HepG2 (cell line): ENCODE measurements at regions not wholly inside any gene's neighbourhood (a gene's known extent, or its start where the extent isn't known, plus 50 kb on each side); places are given as distances from the start of the nearest gene placed in this dataset.

Source experiments
- ATAC-seq: fragments of 200-7000 bp; cut with Tn5 transposase; 3 replicates; pipeline ENCODE4 v1.9.1; 2020; ENCODE audit warnings: mild to moderate bottlenecking, moderate library complexity
- BruUV-seq: library from RNA; stranded (reverse); fragments of 400-500 nt; replicated peaks from 2 replicates; lab custom pipeline; 2021; lab: Mats Ljungman, UMichigan
- CTCF ChIA-PET: fragments of 300-600 bp; formaldehyde crosslinking; extraction: SDS; loops from one replicate; lab custom pipeline; 2021; ENCODE audit warnings: low total read pairs, inconsistent platforms, low intra/inter-chr PET ratio; lab: Yijun Ruan, JAX
- POLR2A ChIA-PET: fragments of 350-600 bp; sonication (Branson Sonifier 250); formaldehyde crosslinking; loops from one replicate; lab custom pipeline; 2020; ENCODE audit warnings: antibody characterized with exemption, inconsistent platforms; lab: Yijun Ruan, JAX
- DNase-seq: peaks from one replicate; pipeline ENCODE4 v3.0.0-alpha.2; 2015; ENCODE audit warnings: low spot score
- FAIRE-seq: peaks from 3 replicates; lab custom pipeline; 2011; peaks lifted over from hg19 to GRCh38; lab: Jason Lieb, UNC
- H2AFZ ChIP-seq: one replicate; pipeline ENCODE4 v1.6.1; 2011; ENCODE audit warnings: low read length, inconsistent platforms
- H3K27ac ChIP-seq: fragments of 300-600 bp; 3 replicates; pipeline ENCODE4 v1.8.0; 2011; ENCODE audit warnings: mixed run types, mild to moderate bottlenecking, mixed read lengths, low read length, inconsistent platforms; ENCODE audit not compliant: insufficient read depth; ENCODE audit errors: extremely low read length
- H3K27me3 ChIP-seq, 2 experiments: fragments of 200-600 bp in 1 of 2; 2 replicates in 1 of 2; 3 replicates in 1 of 2; pipeline versions ENCODE4 v1.6.0 to v1.8.0; 2011; ENCODE audit warnings: low read length in 2 of 2, mild to moderate bottlenecking in 2 of 2, moderate library complexity in 2 of 2, inconsistent platforms in 1 of 2; ENCODE audit not compliant: insufficient read depth in 2 of 2, control insufficient read depth in 1 of 2
- H3K36me3 ChIP-seq, 2 experiments: fragments of 200-600 bp in 1 of 2; replicated peaks in 1 of 2; 2 replicates in 1 of 2; 3 replicates in 1 of 2; pipeline versions ENCODE4 v1.5.1 to v1.8.0; 2011; ENCODE audit warnings: low read length in 2 of 2, inconsistent platforms in 1 of 2; ENCODE audit not compliant: insufficient read depth in 2 of 2, control insufficient read depth in 1 of 2
- H3K4me1 ChIP-seq: 2 replicates; pipeline ENCODE4 v1.5.1; 2012; ENCODE audit warnings: low read length, inconsistent platforms; ENCODE audit not compliant: insufficient read depth
- H3K4me2 ChIP-seq: 2 replicates; pipeline ENCODE4 v1.6.0; 2011; ENCODE audit warnings: low read depth, low read length, inconsistent platforms
- H3K4me3 ChIP-seq, 3 experiments: fragments of 200-600 bp in 1 of 3; sonication (generic), shearing (Covaris generic) in 1 of 3; replicated peaks in 1 of 3; 2 replicates each; pipeline ENCODE4 v1.5.1; 2011 to 2016; ENCODE audit warnings: low read length in 3 of 3, inconsistent platforms in 2 of 3, low read depth in 2 of 3, mild to moderate bottlenecking in 2 of 3, control low read depth in 1 of 3, mixed read lengths in 1 of 3; ENCODE audit not compliant: insufficient read depth in 1 of 3
- H3K79me2 ChIP-seq: one replicate; pipeline ENCODE4 v1.6.1; 2011; ENCODE audit warnings: low read length, inconsistent platforms; ENCODE audit not compliant: insufficient read depth
- H3K9ac ChIP-seq: 2 replicates; pipeline ENCODE4 v1.6.0; 2011; ENCODE audit warnings: mild to moderate bottlenecking, low read depth, low read length, inconsistent platforms; ENCODE audit not compliant: insufficient read depth
- H3K9me3 ChIP-seq: 2 replicates; pipeline ENCODE4 v1.5.1; 2012; ENCODE audit warnings: mild to moderate bottlenecking, low read length
- H4K20me1 ChIP-seq: 2 replicates; pipeline ENCODE4 v1.6.0; 2011; ENCODE audit warnings: inconsistent platforms, mild to moderate bottlenecking, low read length, moderate library complexity; ENCODE audit not compliant: insufficient read depth
- BATF2 ChIP-seq: sonication (generic); formaldehyde crosslinking; IDR thresholded peaks from 2 replicates; pipeline ENCODE4 v1.8.0; 2022; ENCODE audit warnings: mild to moderate bottlenecking, missing genetic modification reagents, moderate library complexity
- BORCS8-MEF2B ChIP-seq: sonication (generic); formaldehyde crosslinking; IDR thresholded peaks from 2 replicates; pipeline ENCODE4 v1.8.0; 2022; ENCODE audit warnings: mild to moderate bottlenecking, missing genetic modification reagents
- DNMT3B ChIP-seq: conservative IDR thresholded peaks from 2 replicates; pipeline ENCODE4 v1.6.1; 2016; ENCODE audit warnings: missing biosample characterization, control low read depth
- FOSL2 ChIP-seq: sonication (generic); formaldehyde crosslinking; IDR thresholded peaks from 2 replicates; pipeline ENCODE4 v1.4.0; 2020; ENCODE audit warnings: missing genetic modification reagents
- GATAD2A ChIP-seq: IDR thresholded peaks from 2 replicates; pipeline ENCODE4 v1.6.1; 2016
- HHEX ChIP-seq: IDR thresholded peaks from 2 replicates; pipeline ENCODE4 v1.6.1; 2016; ENCODE audit warnings: control low read depth
- HNRNPK ChIP-seq: fragments of 200-400 bp; formaldehyde crosslinking; IDR thresholded peaks from 2 replicates; pipeline ENCODE4 v1.6.1; 2018; ENCODE audit warnings: low read length, low read depth, moderate library complexity, mild to moderate bottlenecking; ENCODE audit not compliant: poor library complexity, severe bottlenecking
- ISX ChIP-seq: sonication (generic); formaldehyde crosslinking; conservative IDR thresholded peaks from 2 replicates; pipeline ENCODE4 v1.5.0; 2020; ENCODE audit warnings: missing genetic modification reagents
- KDM2A ChIP-seq: sonication (generic); formaldehyde crosslinking; IDR thresholded peaks from 2 replicates; pipeline ENCODE4 v1.4.0; 2020; ENCODE audit warnings: low read depth, missing genetic modification reagents, borderline replicate concordance
- MIER2 ChIP-seq: IDR thresholded peaks from 2 replicates; pipeline ENCODE4 v1.6.1; 2016; ENCODE audit warnings: missing biosample characterization, missing genetic modification reagents
- STAT6 ChIP-seq: sonication (generic); formaldehyde crosslinking; IDR thresholded peaks from 2 replicates; pipeline ENCODE4 v1.4.0; 2020; ENCODE audit warnings: missing genetic modification reagents, mild to moderate bottlenecking, borderline replicate concordance
- ZNF160 ChIP-seq: sonication (generic); formaldehyde crosslinking; IDR thresholded peaks from 2 replicates; pipeline ENCODE4 v1.8.0; 2022; ENCODE audit warnings: mild to moderate bottlenecking, inconsistent platforms, missing genetic modification reagents
- ZNF292 ChIP-seq: sonication (generic); formaldehyde crosslinking; IDR thresholded peaks from 2 replicates; pipeline ENCODE4 v1.8.1; 2022; ENCODE audit warnings: mild to moderate bottlenecking, low read depth, missing genetic modification reagents, borderline replicate concordance
- ZNF687 ChIP-seq: sonication (generic); formaldehyde crosslinking; IDR thresholded peaks from 2 replicates; pipeline ENCODE4 v1.5.1; 2020; ENCODE audit warnings: mild to moderate bottlenecking, missing genetic modification reagents, moderate library complexity
- ZNF773 ChIP-seq: sonication (generic); formaldehyde crosslinking; IDR thresholded peaks from 2 replicates; pipeline ENCODE4 v1.4.0; 2020; ENCODE audit warnings: missing genetic modification reagents, borderline replicate concordance
- in situ Hi-C: cut with HindIII; loops from 2 replicates; pipeline ENCODE4 v1.10.0; 2017; ENCODE audit warnings: low pct_unique_long_range_greater_than_20kb; ENCODE audit not compliant: extremely low pct_ligation_motif_present
- intact Hi-C: fragments of 100-400 bp; cut with micrococcal nuclease; formaldehyde crosslinking; loops from one replicate; pipeline ENCODE4 v1.10.0; 2022; ENCODE audit not compliant: unreplicated experiment
- TF ChIP-seq, protein P1 (sequence below): sonication (generic); formaldehyde crosslinking; IDR thresholded peaks from 2 replicates; pipeline ENCODE4 v1.8.1; 2023; ENCODE audit warnings: missing genetic modification reagents, inconsistent platforms, borderline replicate concordance
- TF ChIP-seq, protein P2 (sequence below): sonication (generic); formaldehyde crosslinking; IDR thresholded peaks from 2 replicates; pipeline ENCODE4 v1.5.0; 2020; ENCODE audit warnings: missing genetic modification reagents

DNA sequence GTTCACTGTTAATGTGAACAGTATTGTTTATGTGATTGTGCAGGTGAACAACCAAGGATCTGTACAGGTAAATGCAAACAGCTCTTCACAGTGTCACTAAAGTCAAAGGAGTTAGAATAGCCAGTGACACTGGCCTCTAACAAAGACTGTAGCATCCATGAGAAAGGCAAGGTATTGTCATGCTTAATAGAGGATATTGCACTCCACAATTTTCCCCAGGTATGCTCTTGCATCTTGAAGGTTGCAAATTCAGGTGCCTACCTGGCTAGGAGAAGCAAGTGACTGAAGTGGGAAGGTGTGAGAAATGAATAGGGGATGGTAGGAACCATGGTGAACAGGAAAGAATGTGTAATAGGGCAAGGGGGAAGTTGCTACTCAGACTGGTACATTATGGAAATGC lies 101.2 kb upstream of the EFNA5 start:
- H3K27me3 ChIP-seq: 0 out of 5 replicates have a peak, but pooled peaks cover 0 to 3% of the 10 kb centered on the region in 2 experiments
- no peaks in the 10 kb centered on the region for H3K4me1 ChIP-seq
- ATAC-seq: no peak
- H3K4me3 ChIP-seq: no peak overlapping the region
- intact Hi-C loops: no loop called here
- CTCF ChIA-PET: no interaction called here
- H2AFZ ChIP-seq: no peak overlapping the region
- H3K36me3 ChIP-seq: no peaks in the 10 kb centered on the region
- H4K20me1 ChIP-seq: no peaks in the 10 kb centered on the region
- no peaks in the 10 kb centered on the region for H3K79me2 ChIP-seq
- DNase-seq: no peak
- H3K27ac ChIP-seq: no peak overlapping the region
- FAIRE-seq: no peak
- H3K4me2 ChIP-seq: no peak overlapping the region
- in situ Hi-C loops: no loop called here
- POLR2A ChIA-PET: no interaction called here
- H3K9me3 ChIP-seq: no peaks in the 10 kb centered on the region
- BruUV-seq: no TSS peak
- H3K9ac ChIP-seq: no peak overlapping the region
- TF ChIP-seq HNRNPK (no peak), ISX (CRISPR knock-in tag) (no peak), BORCS8-MEF2B (CRISPR knock-in tag) (no peak), ZNF687 (CRISPR knock-in tag) (no peak), HHEX (CRISPR knock-in tag) (no peak), DNMT3B (CRISPR knock-in tag) (no peak), GATAD2A (CRISPR knock-in tag) (no peak), ZNF292 (no peak), BATF2 (CRISPR knock-in tag) (no peak), FOSL2 (no peak), ZNF773 (CRISPR knock-in tag) (no peak), STAT6 (no peak), MIER2 (CRISPR knock-in tag) (no peak), ZNF160 (no peak), KDM2A (CRISPR knock-in tag) (no peak)
- TF ChIP-seq, protein P1, sequence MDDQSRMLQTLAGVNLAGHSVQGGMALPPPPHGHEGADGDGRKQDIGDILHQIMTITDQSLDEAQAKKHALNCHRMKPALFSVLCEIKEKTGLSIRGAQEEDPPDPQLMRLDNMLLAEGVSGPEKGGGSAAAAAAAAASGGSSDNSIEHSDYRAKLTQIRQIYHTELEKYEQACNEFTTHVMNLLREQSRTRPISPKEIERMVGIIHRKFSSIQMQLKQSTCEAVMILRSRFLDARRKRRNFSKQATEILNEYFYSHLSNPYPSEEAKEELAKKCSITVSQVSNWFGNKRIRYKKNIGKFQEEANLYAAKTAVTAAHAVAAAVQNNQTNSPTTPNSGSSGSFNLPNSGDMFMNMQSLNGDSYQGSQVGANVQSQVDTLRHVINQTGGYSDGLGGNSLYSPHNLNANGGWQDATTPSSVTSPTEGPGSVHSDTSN (CRISPR knock-in tag): no peak
- TF ChIP-seq, protein P2, sequence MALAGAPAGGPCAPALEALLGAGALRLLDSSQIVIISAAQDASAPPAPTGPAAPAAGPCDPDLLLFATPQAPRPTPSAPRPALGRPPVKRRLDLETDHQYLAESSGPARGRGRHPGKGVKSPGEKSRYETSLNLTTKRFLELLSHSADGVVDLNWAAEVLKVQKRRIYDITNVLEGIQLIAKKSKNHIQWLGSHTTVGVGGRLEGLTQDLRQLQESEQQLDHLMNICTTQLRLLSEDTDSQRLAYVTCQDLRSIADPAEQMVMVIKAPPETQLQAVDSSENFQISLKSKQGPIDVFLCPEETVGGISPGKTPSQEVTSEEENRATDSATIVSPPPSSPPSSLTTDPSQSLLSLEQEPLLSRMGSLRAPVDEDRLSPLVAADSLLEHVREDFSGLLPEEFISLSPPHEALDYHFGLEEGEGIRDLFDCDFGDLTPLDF (CRISPR knock-in tag): no peak
